GM10266 (cell line): ENCODE measurements at regions not wholly inside any gene's neighbourhood (a gene's known extent, or its start where the extent isn't known, plus 50 kb on each side); places are given as distances from the start of the nearest gene placed in this dataset.
A peak's percentile ranks its signal among the peaks of the same experiment; 100 is the strongest.

ENCODE experiments used
- DNase-seq: peaks from one replicate; pipeline ENCODE4 v3.0.0; 2012; ENCODE audit errors: extremely low spot score
- CTCF ChIP-seq: IDR thresholded peaks from 2 replicates; pipeline ENCODE4 v1.5.1; 2012; ENCODE audit warnings: mild to moderate bottlenecking, low read depth; ENCODE audit not compliant: control insufficient read depth, insufficient read depth; ENCODE audit errors: missing control alignments

GRCh38 chr1:221829327-221830015, 87.6 kb upstream of the DUSP10 start:
- no peak for TF ChIP-seq CTCF
- no peak for DNase-seq

- no peak for TF ChIP-seq CTCF
- DNase-seq, result no peak
Measured at GRCh38 chr1:221827307-221827642, 85.4 kb upstream of the DUSP10 start.

- no peak for TF ChIP-seq CTCF
- no peak for DNase-seq
Measured at GRCh38 chr1:221824909-221825308, 83.0 kb upstream of the DUSP10 start.

GRCh38 chr1:221824025-221824424, 82.1 kb upstream of the DUSP10 start:
- peak; percentile 15 for DNase-seq

GRCh38 chr1:221823561-221823960, 81.7 kb upstream of the DUSP10 start:
- DNase-seq, result no peak
- TF ChIP-seq CTCF, result no peak

More at GRCh38 chr1:221824025-221824424, 82.1 kb upstream of the DUSP10 start:
- no peak for TF ChIP-seq CTCF

- no peak for DNase-seq
- TF ChIP-seq CTCF, result no peak
Measured at GRCh38 chr1:221823149-221823548, 81.3 kb upstream of the DUSP10 start.

GRCh38 chr1:221822591-221822990, 80.7 kb upstream of the DUSP10 start:
- no peak for DNase-seq

More at GRCh38 chr1:221822591-221822990, 80.7 kb upstream of the DUSP10 start:
- no peak for TF ChIP-seq CTCF
